ENCODE measurements at regions not wholly inside any gene's neighbourhood (a gene's known extent, or its start where the extent isn't known, plus 50 kb on each side); places are given as distances from the start of the nearest gene placed in this dataset.

GRCh38 chr3:43210049-43211027 lies 76.0 kb upstream of the SNRK start:
- TF ChIP-seq CTCF (IDR thresholded peaks at IDR 0.05; ENCODE audit: low read length, missing control alignments) = no peak
- DNase-seq (ENCODE audit: low read depth) = no peak
- no peak overlapping the region for H3K4me3 ChIP-seq (replicated peaks; ENCODE audit: low read depth, low read length)

- H3K4me3 ChIP-seq (replicated peaks; ENCODE audit: low read depth, low read length) = no peak overlapping the region
- TF ChIP-seq CTCF (IDR thresholded peaks at IDR 0.05; ENCODE audit: low read length, missing control alignments) = no peak
- DNase-seq (ENCODE audit: low read depth) = no peak
Measured at GRCh38 chr3:43207628-43208085, 78.7 kb upstream of the SNRK start.

GRCh38 chr3:43206632-43207031 lies 79.7 kb upstream of the SNRK start:
- TF ChIP-seq CTCF (IDR thresholded peaks at IDR 0.05; ENCODE audit: low read length, missing control alignments) = peak; percentile 1
- no peak overlapping the region for H3K4me3 ChIP-seq (replicated peaks; ENCODE audit: low read depth, low read length)
- no peak for DNase-seq (ENCODE audit: low read depth)

- no peak overlapping the region for H3K4me3 ChIP-seq (replicated peaks; ENCODE audit: low read depth, low read length)
- no peak for DNase-seq (ENCODE audit: low read depth)
- no peak for TF ChIP-seq CTCF (IDR thresholded peaks at IDR 0.05; ENCODE audit: low read length, missing control alignments)
Measured at GRCh38 chr3:43206105-43206504, 80.2 kb upstream of the SNRK start.

- H3K4me3 ChIP-seq (replicated peaks; ENCODE audit: low read depth, low read length) = no peak overlapping the region
- no peak for DNase-seq (ENCODE audit: low read depth)
- TF ChIP-seq CTCF (IDR thresholded peaks at IDR 0.05; ENCODE audit: low read length, missing control alignments) = no peak
Measured at GRCh38 chr3:43203022-43203421, 83.3 kb upstream of the SNRK start.

GRCh38 chr3:43201581-43201980 lies 84.8 kb upstream of the SNRK start:
- DNase-seq (ENCODE audit: low read depth) = no peak
- H3K4me3 ChIP-seq (replicated peaks; ENCODE audit: low read depth, low read length) = no peak overlapping the region
- TF ChIP-seq CTCF (IDR thresholded peaks at IDR 0.05; ENCODE audit: low read length, missing control alignments) = no peak

Measured in fibroblast of pulmonary artery (primary cell).